IMR-90 (cell line): ENCODE measurements at regions not wholly inside any gene's neighbourhood (a gene's known extent, or its start where the extent isn't known, plus 50 kb on each side); places are given as distances from the start of the nearest gene placed in this dataset.

ENCODE experiments used
- ATAC-seq: fragments of 200-7000 bp; cut with Tn5 transposase; 2 replicates; pipeline ENCODE4 v1.9.1; 2020; ENCODE audit warnings: low read depth, mild to moderate bottlenecking, moderate library complexity
- BruUV-seq: library from RNA; stranded (reverse); fragments of 400-500 nt; replicated peaks from 2 replicates; lab custom pipeline; 2021; lab: Mats Ljungman, UMichigan
- CTCF ChIA-PET: fragments of 300-600 bp; formaldehyde crosslinking; extraction: SDS; loops from one replicate; lab custom pipeline; 2021; ENCODE audit warnings: antibody characterized with exemption; lab: Yijun Ruan, JAX
- POLR2A ChIA-PET: fragments of 300-600 bp; sonication (Branson Sonifier 250); formaldehyde crosslinking; loops from one replicate; lab custom pipeline; 2022; ENCODE audit warnings: antibody characterized with exemption; ENCODE audit not compliant: unreplicated experiment; lab: Charles Lee
- DNase-seq: peaks from one replicate; pipeline ENCODE4 v3.0.0; 2013
- H2AFZ ChIP-seq: replicated peaks from 2 replicates; pipeline ENCODE3; 2013; ENCODE audit warnings: low read length, mild to moderate bottlenecking; ENCODE audit not compliant: poor library complexity
- H2AK5ac ChIP-seq: 2 replicates; pipeline ENCODE4 v1.6.1; 2013; ENCODE audit warnings: low read depth, low read length, inconsistent platforms
- H2AK9ac ChIP-seq: replicated peaks from 2 replicates; pipeline ENCODE3; 2013; ENCODE audit warnings: mild to moderate bottlenecking, low read depth, low read length, moderate library complexity; ENCODE audit not compliant: poor library complexity
- H2BK120ac ChIP-seq: 2 replicates; pipeline ENCODE4 v1.6.1; 2013; ENCODE audit warnings: low read depth, low read length, inconsistent platforms
- H2BK15ac ChIP-seq: 3 replicates; pipeline ENCODE4 v1.6.1; 2013; ENCODE audit warnings: low read depth, low read length, inconsistent platforms
- H2BK20ac ChIP-seq: 2 replicates; pipeline ENCODE4 v1.6.1; 2013; ENCODE audit warnings: low read depth, mild to moderate bottlenecking, inconsistent platforms, low read length, moderate library complexity
- H2BK5ac ChIP-seq: 2 replicates; pipeline ENCODE4 v1.6.1; 2013; ENCODE audit warnings: mild to moderate bottlenecking, low read depth, low read length, inconsistent platforms; ENCODE audit not compliant: poor library complexity, severe bottlenecking
- H3K14ac ChIP-seq: replicated peaks from 2 replicates; pipeline ENCODE4 v1.6.1; 2013; ENCODE audit warnings: low read depth, low read length, inconsistent platforms
- H3K18ac ChIP-seq: 2 replicates; pipeline ENCODE4 v1.6.1; 2013; ENCODE audit warnings: low read depth, low read length, control low read depth
- H3K23ac ChIP-seq: 2 replicates; pipeline ENCODE4 v1.6.1; 2013; ENCODE audit warnings: low read depth, low read length, inconsistent platforms
- H3K27ac ChIP-seq: 2 replicates; pipeline ENCODE4 v1.5.1; 2013; ENCODE audit warnings: mild to moderate bottlenecking, control low read depth, low read length; ENCODE audit not compliant: insufficient read depth
- H3K27me3 ChIP-seq: 2 replicates; pipeline ENCODE4 v1.6.1; 2013; ENCODE audit warnings: low read length; ENCODE audit not compliant: control insufficient read depth, insufficient read depth
- H3K36me3 ChIP-seq: 2 replicates; pipeline ENCODE4 v1.6.1; 2013; ENCODE audit warnings: low read length, mixed read lengths; ENCODE audit not compliant: control insufficient read depth, insufficient read depth
- H3K4ac ChIP-seq: 2 replicates; pipeline ENCODE4 v1.6.1; 2013; ENCODE audit warnings: low read depth, low read length, inconsistent platforms
- H3K4me1 ChIP-seq: 2 replicates; pipeline ENCODE4 v1.6.1; 2013; ENCODE audit warnings: low read length, mixed read lengths; ENCODE audit not compliant: control insufficient read depth, insufficient read depth
- H3K4me2 ChIP-seq: 2 replicates; pipeline ENCODE4 v1.6.1; 2013; ENCODE audit warnings: low read depth, mild to moderate bottlenecking, control low read depth, low read length, moderate library complexity
- H3K4me3 ChIP-seq: 2 replicates; pipeline ENCODE4 v1.5.1; 2013; ENCODE audit warnings: low read depth, mild to moderate bottlenecking, control low read depth, low read length, moderate library complexity; ENCODE audit not compliant: insufficient read depth
- H3K56ac ChIP-seq: 2 replicates; pipeline ENCODE4 v1.6.1; 2013; ENCODE audit warnings: low read length, inconsistent platforms; ENCODE audit not compliant: insufficient read depth; ENCODE audit errors: extremely low read depth
- H3K79me1 ChIP-seq, 2 experiments: 2 replicates each; pipeline ENCODE4 v1.6.1; 2013; ENCODE audit warnings: low read length in 2 of 2, inconsistent platforms in 1 of 2, low read depth in 1 of 2
- H3K9ac ChIP-seq: 2 replicates; pipeline ENCODE4 v1.6.1; 2013; ENCODE audit warnings: low read depth, low read length, control low read depth
- H3K9me1 ChIP-seq: 2 replicates; pipeline ENCODE4 v1.6.1; 2013; ENCODE audit warnings: low read length, inconsistent platforms; ENCODE audit not compliant: insufficient read depth
- H3K9me3 ChIP-seq: 2 replicates; pipeline ENCODE4 v1.6.1; 2013; ENCODE audit warnings: low read length; ENCODE audit not compliant: control insufficient read depth, insufficient read depth
- H4K20me1 ChIP-seq: 2 replicates; pipeline ENCODE4 v1.6.1; 2013; ENCODE audit warnings: low read length, inconsistent platforms; ENCODE audit not compliant: insufficient read depth
- H4K5ac ChIP-seq: 2 replicates; pipeline ENCODE4 v1.6.1; 2013; ENCODE audit warnings: mild to moderate bottlenecking, low read depth, low read length, control low read depth
- H4K8ac ChIP-seq, 2 experiments: 2 replicates each; pipeline ENCODE4 v1.6.1; 2013; ENCODE audit warnings: low read depth in 2 of 2, low read length in 2 of 2, control low read depth in 1 of 2, inconsistent platforms in 1 of 2
- H4K91ac ChIP-seq: 2 replicates; pipeline ENCODE4 v1.6.1; 2013; ENCODE audit warnings: low read depth, low read length, inconsistent platforms; ENCODE audit not compliant: insufficient read depth
- BHLHE40 ChIP-seq: fragments of 150-350 bp; IDR thresholded peaks from 2 replicates; pipeline ENCODE4 v1.6.1; 2016; ENCODE audit warnings: mild to moderate bottlenecking, low read depth, low read length
- CEBPB ChIP-seq: IDR thresholded peaks from 2 replicates; pipeline ENCODE4 v1.6.1; 2012; ENCODE audit warnings: low read depth, low read length, improper control_type of control experiment
- CHD1 ChIP-seq: IDR thresholded peaks from 2 replicates; pipeline ENCODE4 v1.6.1; 2012; ENCODE audit warnings: low read depth, low read length, improper control_type of control experiment
- CTCF ChIP-seq: conservative IDR thresholded peaks from 2 replicates; pipeline ENCODE4 v1.5.1; 2012; ENCODE audit warnings: mild to moderate bottlenecking, low read depth, low read length, improper control_type of control experiment
- FOS ChIP-seq: fragments of 150-350 bp; IDR thresholded peaks from 2 replicates; pipeline ENCODE4 v1.6.1; 2016; ENCODE audit warnings: low read depth, low read length
- MAFK ChIP-seq: IDR thresholded peaks from 2 replicates; pipeline ENCODE4 v1.6.1; 2012; ENCODE audit warnings: low read depth, low read length, improper control_type of control experiment
- MAZ ChIP-seq: IDR thresholded peaks from 2 replicates; pipeline ENCODE4 v1.6.1; 2012; ENCODE audit warnings: low read depth, mild to moderate bottlenecking, low read length, improper control_type of control experiment, moderate library complexity, borderline replicate concordance
- MXI1 ChIP-seq: IDR thresholded peaks from 2 replicates; pipeline ENCODE4 v1.6.1; 2012; ENCODE audit warnings: low read depth, mild to moderate bottlenecking, low read length, moderate library complexity, borderline replicate concordance
- POLR2A ChIP-seq: IDR thresholded peaks from 2 replicates; pipeline ENCODE4 v1.6.1; 2012; ENCODE audit warnings: mild to moderate bottlenecking, low read depth, low read length
- RAD21 ChIP-seq: IDR thresholded peaks from 2 replicates; pipeline ENCODE4 v1.6.1; 2012; ENCODE audit warnings: low read length, improper control_type of control experiment
- RCOR1 ChIP-seq: IDR thresholded peaks from 2 replicates; pipeline ENCODE4 v1.6.1; 2012; ENCODE audit warnings: mild to moderate bottlenecking, low read length, improper control_type of control experiment; ENCODE audit not compliant: insufficient replicate concordance
- USF2 ChIP-seq: fragments of 150-350 bp; IDR thresholded peaks from 2 replicates; pipeline ENCODE4 v1.6.1; 2017; ENCODE audit warnings: mild to moderate bottlenecking, antibody characterized with exemption, low read length, low read depth
- WGBS, 2 experiments: methylation state at CpG; one replicate each; pipeline versions ENCODE4 v1.1.5 to v1.1.7; 2013; ENCODE audit warnings: missing lambda C conversion rate in 2 of 2; ENCODE audit not compliant: insufficient read length in 1 of 2; ENCODE audit errors: extremely low coverage in 2 of 2; 5-methylcytosine and 5-hydroxymethylcytosine counted together
- dilution Hi-C: fragments of 300-500 bp; cut with HindIII; formaldehyde crosslinking; loops from one replicate; pipeline ENCODE4 v1.14.3; 2018; ENCODE audit warnings: low sequenced_read_pairs; ENCODE audit not compliant: unreplicated experiment
- in situ Hi-C: fragments of 300-500 bp; cut with MboI; formaldehyde crosslinking; loops from 3 replicates; pipeline ENCODE4 v1.14.3; 2019; ENCODE audit warnings: low sequenced_read_pairs, inconsistent platforms, mixed read lengths
- intact Hi-C: fragments of 100-400 bp; cut with micrococcal nuclease; formaldehyde crosslinking; loops from 2 replicates; pipeline ENCODE4 v1.10.0; 2022

GRCh38 chr5:157933005-157933404 is 74.1 kb upstream of the CLINT1 start:
- Histone ChIP-seq H2AK9ac (no peak overlapping the region), H2BK5ac (no peak overlapping the region), H3K4me2 (no peak overlapping the region), H4K8ac (no peak overlapping the region), H3K23ac (no peak overlapping the region), H2BK15ac (no peak overlapping the region), H2BK20ac (no peak overlapping the region), H4K91ac (no peak overlapping the region), H3K4me3 (no peak overlapping the region), H4K20me1 (no peaks in the 10 kb centered on the region), H3K9me1 (no peaks in the 10 kb centered on the region), H3K79me1 (no peaks in the 10 kb centered on the region), H3K56ac (no peak overlapping the region), H3K36me3 (no peaks in the 10 kb centered on the region), H3K9me3 (peaks cover 2% of the 10 kb centered on the region; the same call in 1 of the 2 replicates), H3K18ac (no peak overlapping the region), H2BK120ac (no peak overlapping the region), H3K27ac (no peak overlapping the region), H2AFZ (no peak overlapping the region), H3K9ac (no peak overlapping the region), H3K14ac (no peak overlapping the region), H3K27me3 (no peaks in the 10 kb centered on the region), H3K4me1 (no peaks in the 10 kb centered on the region), H3K4ac (no peak overlapping the region), H4K5ac (no peak overlapping the region), H2AK5ac (no peak overlapping the region)
- intact Hi-C loops, result no loop called here
- ChIA-PET CTCF (interaction anchor here (1.6 kb wide), 1 partner anchor 16 kb away, joined by 4 read pairs; no protein-coding TSS in a partner anchor), POLR2A (no interaction called here)
- no TSS peak for BruUV-seq
- no CpG with 5 or more reads among the region's 5 CpGs for WGBS, 2 experiments
- ATAC-seq (no peak), DNase-seq (no peak)
- TF ChIP-seq MAZ, result no peak
- TF ChIP-seq CHD1, result no peak
- TF ChIP-seq MXI1, result no peak
- TF ChIP-seq BHLHE40, result no peak
- TF ChIP-seq RAD21, result no peak
- TF ChIP-seq MAFK, result no peak
- TF ChIP-seq RCOR1, result no peak
- no peak for TF ChIP-seq FOS
- no peak for TF ChIP-seq CTCF
- no peak for TF ChIP-seq CEBPB
- no peak for TF ChIP-seq POLR2A
- no peak for TF ChIP-seq USF2
- dilution Hi-C loops, result no loop called here
- in situ Hi-C loops, result no loop called here
